CD4-positive, CD25-positive, alpha-beta regulatory T cell (primary cell): ENCODE measurements at regions not wholly inside any gene's neighbourhood (a gene's known extent, or its start where the extent isn't known, plus 50 kb on each side); places are given as distances from the start of the nearest gene placed in this dataset.

ENCODE experiments used
- ATAC-seq, 2 donors: fragments of 150-1000 bp; cut with Tn5 transposase; one replicate each; pipeline ENCODE4 v1.10.0; 2021; ENCODE audit warnings: low read depth in 2 of 2, moderate number of reproducible peaks in 2 of 2, moderate library complexity in 1 of 2
- DNase-seq, 3 donors: peaks; one replicate each; pipeline versions ENCODE4 v3.0.0 to v3.0.0-alpha.2; 2012 to 2022; ENCODE audit warnings: mixed read lengths in 1 of 3
- H3K27ac ChIP-seq: one replicate; pipeline ENCODE4 v1.7.0; 2013; ENCODE audit warnings: mild to moderate bottlenecking, low read length; ENCODE audit not compliant: insufficient read depth, poor library complexity, severe bottlenecking
- H3K27me3 ChIP-seq: one replicate; pipeline ENCODE4 v1.7.0; 2013; ENCODE audit warnings: low read length; ENCODE audit not compliant: control insufficient read depth, insufficient read depth
- H3K36me3 ChIP-seq: one replicate; pipeline ENCODE4 v1.7.0; 2013; ENCODE audit warnings: mild to moderate bottlenecking, low read length, moderate library complexity; ENCODE audit not compliant: control insufficient read depth, insufficient read depth
- H3K4me1 ChIP-seq: 2 replicates; pipeline ENCODE4 v1.7.0; 2013; ENCODE audit warnings: mild to moderate bottlenecking, low read length; ENCODE audit not compliant: insufficient read depth, control insufficient read depth, poor library complexity, severe bottlenecking
- H3K4me3 ChIP-seq: one replicate; pipeline ENCODE4 v1.7.0; 2013; ENCODE audit warnings: low read depth, mild to moderate bottlenecking, low read length, moderate library complexity
- H3K9me3 ChIP-seq, 2 experiments: 1 replicate in 1 of 2; 2 replicates in 1 of 2; pipeline ENCODE4 v1.7.0; 2013; ENCODE audit warnings: low read length in 2 of 2, mild to moderate bottlenecking in 1 of 2, moderate library complexity in 1 of 2; ENCODE audit not compliant: control insufficient read depth in 2 of 2
- H3K27ac Mint-ChIP-seq, 3 donors: one replicate each; pipeline ENCODE4 v1.8.0; 2020 to 2022; ENCODE audit warnings: mild to moderate bottlenecking in 3 of 3, mixed read lengths in 3 of 3, moderate library complexity in 2 of 3
- H3K27me3 Mint-ChIP-seq: one replicate; pipeline ENCODE4 v1.8.0; 2022; ENCODE audit warnings: mild to moderate bottlenecking, mixed read lengths
- H3K36me3 Mint-ChIP-seq: one replicate; pipeline ENCODE4 v1.8.0; 2020; ENCODE audit warnings: mixed read lengths
- H3K4me1 Mint-ChIP-seq, 4 donors: one replicate each; pipeline ENCODE4 v1.8.0; 2020 to 2022; ENCODE audit warnings: mixed read lengths in 4 of 4, mild to moderate bottlenecking in 1 of 4
- H3K4me3 Mint-ChIP-seq, 4 donors: one replicate each; pipeline ENCODE4 v1.8.0; 2020 to 2022; ENCODE audit warnings: mild to moderate bottlenecking in 4 of 4, mixed read lengths in 4 of 4, moderate library complexity in 3 of 4
- H3K9me3 Mint-ChIP-seq, 7 donors: one replicate each; pipeline ENCODE4 v1.8.0; 2020 to 2022; ENCODE audit warnings: mixed read lengths in 7 of 7, mild to moderate bottlenecking in 3 of 7, moderate library complexity in 2 of 7

- ATAC-seq: no peak
- no peaks in the 10 kb centered on the region for H3K36me3 Mint-ChIP-seq
- H3K4me1 Mint-ChIP-seq: no peaks in the 10 kb centered on the region
- DNase-seq: no peak
- H3K27me3 Mint-ChIP-seq: no peaks in the 10 kb centered on the region
- H3K27me3 ChIP-seq: no peaks in the 10 kb centered on the region
- H3K36me3 ChIP-seq: no peaks in the 10 kb centered on the region
- H3K9me3 ChIP-seq: peaks cover 2 to 7% of the 10 kb centered on the region in 2 experiments
- H3K4me3 Mint-ChIP-seq: no peak overlapping the region
- H3K9me3 Mint-ChIP-seq: peaks cover 0 to 26% (median 5%) of the 10 kb centered on the region in 7 donors
- H3K27ac Mint-ChIP-seq: no peak overlapping the region
- H3K4me1 ChIP-seq: no peaks in the 10 kb centered on the region
- H3K4me3 ChIP-seq: no peak overlapping the region
- no peak overlapping the region for H3K27ac ChIP-seq
These were observed 865.1 kb upstream of the TMPRSS15 start for GRCh38 chr21:19268686-19269085.

- Histone ChIP-seq H3K27me3 (no peaks in the 10 kb centered on the region), H3K4me1 (no peaks in the 10 kb centered on the region), H3K9me3 (peaks cover 2 to 7% of the 10 kb centered on the region in 2 experiments), H3K36me3 (no peaks in the 10 kb centered on the region), H3K4me3 (no peak overlapping the region), H3K27ac (no peak overlapping the region)
- no peak overlapping the region for H3K27ac Mint-ChIP-seq
- no peak for DNase-seq
- no peaks in the 10 kb centered on the region for H3K4me1 Mint-ChIP-seq
- ATAC-seq: no peak
- H3K27me3 Mint-ChIP-seq: no peaks in the 10 kb centered on the region
- H3K36me3 Mint-ChIP-seq: no peaks in the 10 kb centered on the region
- H3K9me3 Mint-ChIP-seq: peaks cover 0 to 28% (median 2%) of the 10 kb centered on the region in 7 donors
- H3K4me3 Mint-ChIP-seq: no peak overlapping the region
These were observed 871.5 kb upstream of the TMPRSS15 start for GRCh38 chr21:19275065-19275464.

GRCh38 chr21:19276665-19277064 lies 873.1 kb upstream of the TMPRSS15 start:
- ATAC-seq: no peak
- Histone ChIP-seq H3K36me3 (no peaks in the 10 kb centered on the region), H3K4me3 (no peak overlapping the region), H3K27me3 (no peaks in the 10 kb centered on the region), H3K4me1 (no peaks in the 10 kb centered on the region), H3K9me3 (peaks cover 2 to 7% of the 10 kb centered on the region in 2 experiments), H3K27ac (no peak overlapping the region)
- Mint-ChIP-seq H3K9me3 (peaks cover 0 to 22% (median 4%) of the 10 kb centered on the region in 7 donors), H3K27me3 (no peaks in the 10 kb centered on the region), H3K4me3 (no peak overlapping the region), H3K27ac (no peak overlapping the region), H3K36me3 (no peaks in the 10 kb centered on the region), H3K4me1 (no peaks in the 10 kb centered on the region)
- no peak for DNase-seq

GRCh38 chr21:19286876-19287275 lies 883.3 kb upstream of the TMPRSS15 start:
- DNase-seq (no peak), ATAC-seq (no peak)
- Mint-ChIP-seq H3K4me1 (no peaks in the 10 kb centered on the region), H3K9me3 (peaks cover 0 to 11% (median 2%) of the 10 kb centered on the region in 7 donors), H3K27ac (no peak overlapping the region), H3K27me3 (no peaks in the 10 kb centered on the region), H3K36me3 (no peaks in the 10 kb centered on the region), H3K4me3 (no peak overlapping the region)
- H3K27me3 ChIP-seq: no peaks in the 10 kb centered on the region
- no peak overlapping the region for H3K27ac ChIP-seq
- H3K36me3 ChIP-seq: no peaks in the 10 kb centered on the region
- no peaks in the 10 kb centered on the region for H3K4me1 ChIP-seq
- no peaks in the 10 kb centered on the region for H3K9me3 ChIP-seq
- no peak overlapping the region for H3K4me3 ChIP-seq

- no peak for ATAC-seq
These were observed 886.7 kb upstream of the TMPRSS15 start for GRCh38 chr21:19290328-19290727.

GRCh38 chr21:19320291-19320690 lies 916.7 kb upstream of the TMPRSS15 start:
- no peaks in the 10 kb centered on the region for H3K4me1 Mint-ChIP-seq
- DNase-seq: no peak
- ATAC-seq: no peak
- H3K27ac Mint-ChIP-seq: no peak overlapping the region
- no peaks in the 10 kb centered on the region for H3K36me3 Mint-ChIP-seq
- Histone ChIP-seq H3K27ac (no peak overlapping the region), H3K27me3 (no peaks in the 10 kb centered on the region), H3K4me3 (no peak overlapping the region), H3K4me1 (no peaks in the 10 kb centered on the region), H3K36me3 (no peaks in the 10 kb centered on the region), H3K9me3 (peaks cover 0 to 18% of the 10 kb centered on the region in 2 experiments)
- no peaks in the 10 kb centered on the region for H3K27me3 Mint-ChIP-seq
- no peak overlapping the region for H3K4me3 Mint-ChIP-seq
- H3K9me3 Mint-ChIP-seq: peaks cover 0 to 5% (median 4%) of the 10 kb centered on the region in 7 donors

More at GRCh38 chr21:19290328-19290727, 886.7 kb upstream of the TMPRSS15 start:
- H3K27me3 ChIP-seq: no peaks in the 10 kb centered on the region
- DNase-seq: no peak
- no peaks in the 10 kb centered on the region for H3K36me3 ChIP-seq
- H3K27me3 Mint-ChIP-seq: no peaks in the 10 kb centered on the region
- no peak overlapping the region for H3K4me3 Mint-ChIP-seq
- H3K9me3 ChIP-seq: peaks cover 0 to 2% of the 10 kb centered on the region in 2 experiments
- H3K4me3 ChIP-seq: no peak overlapping the region
- no peak overlapping the region for H3K27ac ChIP-seq
- H3K9me3 Mint-ChIP-seq: peaks cover 0 to 20% (median 7%) of the 10 kb centered on the region in 7 donors
- H3K36me3 Mint-ChIP-seq: no peaks in the 10 kb centered on the region
- H3K27ac Mint-ChIP-seq: no peak overlapping the region
- H3K4me1 ChIP-seq: no peaks in the 10 kb centered on the region
- H3K4me1 Mint-ChIP-seq: no peaks in the 10 kb centered on the region

GRCh38 chr21:19321688-19322087 lies 918.1 kb upstream of the TMPRSS15 start:
- no peaks in the 10 kb centered on the region for H3K36me3 ChIP-seq
- Mint-ChIP-seq H3K36me3 (no peaks in the 10 kb centered on the region), H3K4me3 (no peak overlapping the region), H3K9me3 (peaks cover 0 to 4% (median 2%) of the 10 kb centered on the region in 7 donors), H3K27me3 (no peaks in the 10 kb centered on the region), H3K4me1 (no peaks in the 10 kb centered on the region), H3K27ac (no peak overlapping the region)
- peaks cover 0 to 14% of the 10 kb centered on the region in 2 experiments for H3K9me3 ChIP-seq
- H3K27me3 ChIP-seq: no peaks in the 10 kb centered on the region
- no peak for ATAC-seq
- H3K4me1 ChIP-seq: no peaks in the 10 kb centered on the region
- H3K27ac ChIP-seq: no peak overlapping the region
- DNase-seq: no peak
- no peak overlapping the region for H3K4me3 ChIP-seq

- H3K27ac Mint-ChIP-seq: no peak overlapping the region
- H3K36me3 Mint-ChIP-seq: no peaks in the 10 kb centered on the region
- peaks cover 0 to 8% of the 10 kb centered on the region in 2 experiments for H3K9me3 ChIP-seq
- DNase-seq (no peak), ATAC-seq (no peak)
- peaks cover 0 to 4% (median 2%) of the 10 kb centered on the region in 7 donors for H3K9me3 Mint-ChIP-seq
- no peaks in the 10 kb centered on the region for H3K27me3 Mint-ChIP-seq
- H3K4me3 Mint-ChIP-seq: no peak overlapping the region
- no peak overlapping the region for H3K4me3 ChIP-seq
- no peak overlapping the region for H3K27ac ChIP-seq
- no peaks in the 10 kb centered on the region for H3K27me3 ChIP-seq
- H3K4me1 Mint-ChIP-seq: no peaks in the 10 kb centered on the region
- no peaks in the 10 kb centered on the region for H3K36me3 ChIP-seq
- no peaks in the 10 kb centered on the region for H3K4me1 ChIP-seq
These were observed 918.8 kb upstream of the TMPRSS15 start for GRCh38 chr21:19322360-19322759.
